SK-N-MC (cell line): ENCODE measurements at regions not wholly inside any gene's neighbourhood (a gene's known extent, or its start where the extent isn't known, plus 50 kb on each side); places are given as distances from the start of the nearest gene placed in this dataset.

Source experiments
- EZH2 ChIP-seq: fragments of 200-600 bp; sonication (generic); IDR thresholded peaks from one replicate; pipeline ENCODE4 v1.6.1; 2017; ENCODE audit warnings: antibody characterized with exemption
- POLR2AphosphoS5 ChIP-seq: IDR thresholded peaks from 2 replicates; pipeline ENCODE4 v1.6.1; 2012; ENCODE audit warnings: mild to moderate bottlenecking, low read depth, low read length, borderline replicate concordance

DNA sequence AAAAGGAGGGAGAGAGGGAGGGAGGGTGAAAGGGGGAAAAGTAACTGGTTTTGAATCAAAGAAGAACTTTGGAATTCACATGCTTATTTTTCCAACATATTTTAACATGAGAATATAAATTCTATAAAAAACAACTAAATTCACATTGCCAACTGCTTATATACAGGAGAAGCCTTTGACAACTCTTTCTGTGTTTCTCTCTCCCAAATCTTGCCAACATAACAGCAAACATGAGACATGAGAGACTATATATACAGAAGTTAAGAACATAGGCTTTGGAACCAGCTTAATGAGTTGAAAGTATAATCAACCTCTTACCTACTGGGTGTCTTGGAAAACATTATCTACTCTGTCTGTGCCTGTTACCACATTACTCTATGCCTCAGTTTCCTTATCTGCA, 493.3 kb downstream of the RFC3 start:
- TF ChIP-seq EZH2, result no peak
- TF ChIP-seq POLR2AphosphoS5, result no peak
